ENCODE measurements at regions not wholly inside any gene's neighbourhood (a gene's known extent, or its start where the extent isn't known, plus 50 kb on each side); places are given as distances from the start of the nearest gene placed in this dataset.

- no peaks in the 10 kb centered on the region for H3K36me3 ChIP-seq
- TF ChIP-seq CTCF (IDR thresholded peaks at IDR 0.05; ENCODE audit: low read depth, low read length): no peak
- no peaks in the 10 kb centered on the region for H3K9me3 ChIP-seq (ENCODE audit: severe bottlenecking)
- H3K27me3 ChIP-seq (ENCODE audit: insufficient read depth, low read depth, severe bottlenecking): peaks cover 8% of the 10 kb centered on the region
- no peak for DNase-seq
- no peak overlapping the region for H3K27ac ChIP-seq
- no peak overlapping the region for H3K4me3 ChIP-seq (ENCODE audit: low read depth, low read length)
Measured at GRCh38 chr21:16517383-16517782, 787.6 kb downstream of the USP25 start.

GRCh38 chr21:16519036-16519435, 789.3 kb downstream of the USP25 start:
- peaks cover 14% of the 10 kb centered on the region for H3K27me3 ChIP-seq (ENCODE audit: insufficient read depth, low read depth, severe bottlenecking)
- H3K4me3 ChIP-seq (ENCODE audit: low read depth, low read length): no peak overlapping the region
- no peaks in the 10 kb centered on the region for H3K9me3 ChIP-seq (ENCODE audit: severe bottlenecking)
- TF ChIP-seq CTCF (IDR thresholded peaks at IDR 0.05; ENCODE audit: low read depth, low read length): no peak
- no peaks in the 10 kb centered on the region for H3K36me3 ChIP-seq
- no peak overlapping the region for H3K27ac ChIP-seq
- no peak for DNase-seq

DNA sequence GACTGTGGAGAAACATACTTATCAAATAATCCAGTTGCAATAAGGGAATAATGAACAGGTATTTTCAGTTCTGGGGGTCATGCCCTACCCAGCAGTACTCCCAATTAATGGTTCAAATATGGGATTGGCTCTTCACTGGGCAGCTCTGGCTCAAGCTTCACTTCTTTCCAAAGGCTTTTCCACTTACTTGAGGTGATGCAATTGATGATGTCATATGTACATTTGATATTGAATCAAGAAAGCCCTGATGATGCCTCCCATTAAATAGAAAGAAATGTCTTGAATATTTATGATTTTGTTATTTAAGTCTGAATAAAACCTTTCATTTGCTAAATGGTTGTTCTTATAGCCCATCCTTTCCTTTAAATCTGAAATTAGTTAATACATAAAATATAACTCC, 789.9 kb downstream of the USP25 start:
- no peak for TF ChIP-seq CTCF (IDR thresholded peaks at IDR 0.05; ENCODE audit: low read depth, low read length)

DNA sequence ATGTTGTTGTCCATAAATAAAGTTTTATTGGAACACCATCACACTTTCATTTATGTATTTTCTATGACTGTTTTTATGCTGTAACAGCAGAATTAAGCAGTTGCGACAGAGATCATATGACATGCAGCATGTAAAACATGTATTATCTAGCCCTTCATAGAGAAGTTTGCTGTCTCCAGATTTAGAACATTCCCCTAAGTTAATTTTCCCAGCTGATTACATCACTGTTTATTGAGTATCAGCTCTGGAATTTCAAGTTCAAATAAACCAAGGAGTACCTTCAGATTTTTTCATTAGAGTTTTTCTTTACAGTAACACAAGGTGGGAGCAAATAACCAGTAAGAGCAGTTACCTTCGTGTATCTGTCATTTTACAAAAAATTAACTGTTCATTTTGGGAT, 792.8 kb downstream of the USP25 start:
- Histone ChIP-seq H3K9me3 (ENCODE audit: severe bottlenecking) (no peaks in the 10 kb centered on the region), H3K27me3 (ENCODE audit: insufficient read depth, low read depth, severe bottlenecking) (peaks cover 18% of the 10 kb centered on the region), H3K4me3 (ENCODE audit: low read depth, low read length) (no peak overlapping the region), H3K27ac (no peak overlapping the region), H3K36me3 (no peaks in the 10 kb centered on the region)
- no peak for TF ChIP-seq CTCF (IDR thresholded peaks at IDR 0.05; ENCODE audit: low read depth, low read length)
- DNase-seq: no peak

More for the DNA sequence above, 789.9 kb downstream of the USP25 start:
- Histone ChIP-seq H3K9me3 (ENCODE audit: severe bottlenecking) (no peaks in the 10 kb centered on the region), H3K27ac (no peak overlapping the region), H3K4me3 (ENCODE audit: low read depth, low read length) (no peak overlapping the region), H3K27me3 (ENCODE audit: insufficient read depth, low read depth, severe bottlenecking) (peaks cover 13% of the 10 kb centered on the region), H3K36me3 (no peaks in the 10 kb centered on the region)
- DNase-seq: no peak

- no peak overlapping the region for H3K27ac ChIP-seq
- no peaks in the 10 kb centered on the region for H3K36me3 ChIP-seq
- DNase-seq: no peak
- no peak for TF ChIP-seq CTCF (IDR thresholded peaks at IDR 0.05; ENCODE audit: low read depth, low read length)
- no peak overlapping the region for H3K4me3 ChIP-seq (ENCODE audit: low read depth, low read length)
- peaks cover 31% of the 10 kb centered on the region for H3K27me3 ChIP-seq (ENCODE audit: insufficient read depth, low read depth, severe bottlenecking)
- no peaks in the 10 kb centered on the region for H3K9me3 ChIP-seq (ENCODE audit: severe bottlenecking)
Measured at GRCh38 chr21:16530656-16531055, 800.9 kb downstream of the USP25 start.

- Histone ChIP-seq H3K27ac (no peak overlapping the region), H3K4me3 (ENCODE audit: low read depth, low read length) (no peak overlapping the region), H3K9me3 (ENCODE audit: severe bottlenecking) (no peaks in the 10 kb centered on the region), H3K27me3 (ENCODE audit: insufficient read depth, low read depth, severe bottlenecking) (peaks cover 35% of the 10 kb centered on the region), H3K36me3 (no peaks in the 10 kb centered on the region)
- TF ChIP-seq CTCF (IDR thresholded peaks at IDR 0.05; ENCODE audit: low read depth, low read length): no peak
- no peak for DNase-seq
Measured at GRCh38 chr21:16532840-16533239, 803.1 kb downstream of the USP25 start.
